ENCODE measurements at regions not wholly inside any gene's neighbourhood (a gene's known extent, or its start where the extent isn't known, plus 50 kb on each side); places are given as distances from the start of the nearest gene placed in this dataset.

DNA sequence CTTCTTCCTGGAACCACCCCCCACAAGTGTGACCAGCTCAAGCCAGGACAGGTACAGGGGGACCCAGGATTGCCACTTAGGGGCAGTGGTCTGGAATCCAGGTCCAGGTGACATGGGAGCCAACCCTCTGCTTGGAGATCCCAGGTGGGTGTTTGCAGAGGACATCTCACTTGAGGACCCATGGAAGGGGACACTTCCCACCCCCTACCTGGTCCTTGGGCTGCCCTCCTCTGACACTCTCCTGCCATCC lies 145.5 kb downstream of the SEC14L1 start:
- H3K9me3 ChIP-seq (ENCODE audit: low read length): no peaks in the 10 kb centered on the region
- TF ChIP-seq EZH2 (IDR thresholded peaks at IDR 0.05; ENCODE audit: low read length, unreplicated experiment): no peak
- TF ChIP-seq, protein P1, sequence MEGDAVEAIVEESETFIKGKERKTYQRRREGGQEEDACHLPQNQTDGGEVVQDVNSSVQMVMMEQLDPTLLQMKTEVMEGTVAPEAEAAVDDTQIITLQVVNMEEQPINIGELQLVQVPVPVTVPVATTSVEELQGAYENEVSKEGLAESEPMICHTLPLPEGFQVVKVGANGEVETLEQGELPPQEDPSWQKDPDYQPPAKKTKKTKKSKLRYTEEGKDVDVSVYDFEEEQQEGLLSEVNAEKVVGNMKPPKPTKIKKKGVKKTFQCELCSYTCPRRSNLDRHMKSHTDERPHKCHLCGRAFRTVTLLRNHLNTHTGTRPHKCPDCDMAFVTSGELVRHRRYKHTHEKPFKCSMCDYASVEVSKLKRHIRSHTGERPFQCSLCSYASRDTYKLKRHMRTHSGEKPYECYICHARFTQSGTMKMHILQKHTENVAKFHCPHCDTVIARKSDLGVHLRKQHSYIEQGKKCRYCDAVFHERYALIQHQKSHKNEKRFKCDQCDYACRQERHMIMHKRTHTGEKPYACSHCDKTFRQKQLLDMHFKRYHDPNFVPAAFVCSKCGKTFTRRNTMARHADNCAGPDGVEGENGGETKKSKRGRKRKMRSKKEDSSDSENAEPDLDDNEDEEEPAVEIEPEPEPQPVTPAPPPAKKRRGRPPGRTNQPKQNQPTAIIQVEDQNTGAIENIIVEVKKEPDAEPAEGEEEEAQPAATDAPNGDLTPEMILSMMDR (conservative IDR thresholded peaks at IDR 0.05; ENCODE audit: low read depth, low read length): no peak
- no peak for TF ChIP-seq EZH2phosphoT487 (IDR thresholded peaks at IDR 0.05; ENCODE audit: borderline replicate concordance, low read length)
- intact Hi-C loops (cut with micrococcal nuclease): loop anchor here (1.0 to 10.0 kb wide), 4 partner anchors 31 to 552 kb away; partner anchors contain the start of genes MFSD11 and SRSF2
- no peaks in the 10 kb centered on the region for H3K27me3 ChIP-seq (ENCODE audit: low read length)
- ATAC-seq (no peak), DNase-seq (no peak)
- H2AFZ ChIP-seq (ENCODE audit: low read length): no peak overlapping the region
- no TSS peak for BruUV-seq (replicated peaks)
- H3K27ac ChIP-seq (ENCODE audit: low read length): peak overlapping the region; percentile 96
- H3K4me3 ChIP-seq (ENCODE audit: low read length): peak overlapping the region; percentile 58
- peaks cover 75% of the 10 kb centered on the region for H3K4me1 ChIP-seq (ENCODE audit: insufficient read depth, low read length)
- no peaks in the 10 kb centered on the region for H3K9me2 ChIP-seq (replicated peaks; ENCODE audit: low read length)
- H3K4me2 ChIP-seq (ENCODE audit: low read length): peak overlapping the region; percentile 84
- H3K79me2 ChIP-seq (ENCODE audit: low read length): peaks cover 86% of the 10 kb centered on the region
- peaks cover 28% of the 10 kb centered on the region for H4K20me1 ChIP-seq (ENCODE audit: low read length)
- ChIA-PET POLR2A (ENCODE audit: unreplicated experiment) (interaction anchor here (0.5 to 3.8 kb wide), 11 partner anchors 15 to 1214 kb away, joined by 3 to 141 read pairs (median 5); partner anchors contain the start of genes SEC14L1 and SRP68), CTCF (interaction anchor here (1.9 kb wide), 1 partner anchor 31 kb away, joined by 14 read pairs; no protein-coding TSS in a partner anchor)
- H3F3A ChIP-seq (ENCODE audit: low read length, unreplicated experiment): peaks cover 29% of the 10 kb centered on the region
- peak overlapping the region; percentile 94 for H3K9ac ChIP-seq (ENCODE audit: low read length)
- peaks cover 13% of the 10 kb centered on the region for H3K36me3 ChIP-seq (ENCODE audit: low read depth, low read length)

DNA sequence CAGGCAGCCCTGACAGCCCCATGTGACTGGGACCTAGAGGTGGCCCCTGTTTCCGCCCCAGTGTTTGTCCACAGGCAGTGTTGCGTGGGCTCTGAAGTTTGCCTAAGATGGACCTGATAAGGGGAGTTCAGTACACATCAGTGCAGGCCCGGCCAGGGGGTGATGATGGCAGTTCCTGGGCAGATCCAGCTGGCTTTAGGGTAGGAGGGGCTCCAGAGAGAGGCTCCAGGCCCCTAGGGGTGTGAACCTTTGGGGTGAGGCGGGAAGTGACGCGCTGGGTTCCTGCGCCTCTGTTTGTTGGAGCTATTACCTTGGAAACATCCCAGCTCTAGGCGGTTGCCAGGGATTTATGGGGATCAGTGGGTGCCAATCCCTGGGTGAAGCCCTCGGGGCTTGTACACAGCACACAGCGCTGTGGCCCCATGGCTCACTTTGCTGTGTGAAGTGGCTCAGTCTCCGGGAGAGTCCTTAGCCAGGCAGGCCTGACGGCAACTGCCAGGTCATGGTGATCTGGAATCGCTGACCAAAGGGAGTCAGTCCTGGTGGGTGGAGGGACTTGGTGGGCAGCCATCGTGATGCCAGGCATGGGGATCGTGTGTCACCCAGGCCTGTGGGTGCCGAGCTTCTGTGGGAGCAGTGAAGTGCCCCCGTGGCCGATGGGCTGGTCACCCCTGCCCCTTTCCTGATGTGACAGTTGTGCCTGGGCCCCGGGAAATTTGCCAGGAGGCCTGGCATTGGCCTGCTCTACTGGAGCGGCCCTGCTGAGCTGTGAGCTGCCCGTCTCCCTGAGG lies 146.1 kb downstream of the SEC14L1 start:
- Histone ChIP-seq H3K9me2 (replicated peaks; ENCODE audit: low read length) (no peaks in the 10 kb centered on the region), H3K4me2 (ENCODE audit: low read length) (peak overlapping the region; percentile 84)

More for the DNA sequence above, 146.1 kb downstream of the SEC14L1 start:
- H3F3A ChIP-seq (ENCODE audit: low read length, unreplicated experiment): peaks cover 29% of the 10 kb centered on the region
- CTCF ChIA-PET: interaction anchor here (0.5 to 1.9 kb wide), 4 partner anchors 32 to 754 kb away, joined by 3 to 14 read pairs (median 6); no protein-coding TSS in a partner anchor
- peaks cover 86% of the 10 kb centered on the region for H3K79me2 ChIP-seq (ENCODE audit: low read length)
- peaks cover 28% of the 10 kb centered on the region for H4K20me1 ChIP-seq (ENCODE audit: low read length)
- no peaks in the 10 kb centered on the region for H3K9me3 ChIP-seq (ENCODE audit: low read length)
- peak overlapping the region; percentile 72 for H3K4me3 ChIP-seq (ENCODE audit: low read length)
- H3K36me3 ChIP-seq (ENCODE audit: low read depth, low read length): peaks cover 18% of the 10 kb centered on the region
- H3K27me3 ChIP-seq (ENCODE audit: low read length): no peaks in the 10 kb centered on the region
- ATAC-seq: peak; percentile 60
- H3K4me1 ChIP-seq (ENCODE audit: insufficient read depth, low read length): peaks cover 79% of the 10 kb centered on the region
- peak overlapping the region; percentile 96 for H3K27ac ChIP-seq (ENCODE audit: low read length)
- POLR2A ChIA-PET (ENCODE audit: unreplicated experiment): interaction anchor here (0.5 to 3.8 kb wide), 17 partner anchors 15 to 1637 kb away, joined by 3 to 141 read pairs (median 4); partner anchors contain the start of gene SEC14L1
- intact Hi-C loops (cut with micrococcal nuclease): loop anchor here (1.0 to 10.0 kb wide), 4 partner anchors 32 to 552 kb away; partner anchors contain the start of genes MFSD11 and SRSF2
- BruUV-seq (replicated peaks): no TSS peak
- DNase-seq: peak; percentile 99
- H3K9ac ChIP-seq (ENCODE audit: low read length): peak overlapping the region; percentile 94
- H2AFZ ChIP-seq (ENCODE audit: low read length): no peak overlapping the region
- TF ChIP-seq EZH2 (IDR thresholded peaks at IDR 0.05; ENCODE audit: low read length, unreplicated experiment) (no peak), EZH2phosphoT487 (IDR thresholded peaks at IDR 0.05; ENCODE audit: borderline replicate concordance, low read length) (peak; percentile 89; the same call in 1 of the 2 replicates)
- TF ChIP-seq, protein P1 (conservative IDR thresholded peaks at IDR 0.05; ENCODE audit: low read depth, low read length): no peak

Data from PC-3 (cell line).